Ascending aorta (tissue), 2 donors: ENCODE measurements at regions not wholly inside any gene's neighbourhood (a gene's known extent, or its start where the extent isn't known, plus 50 kb on each side); places are given as distances from the start of the nearest gene placed in this dataset.
"Not testable (repeated sequence)": the region's sequence is repeated elsewhere in the genome, so short reads cannot be mapped to it uniquely, and the experiment has no call there.

Source experiments
- DNase-seq, 2 donors: peaks; one replicate each; pipeline ENCODE4 v3.0.0-alpha.2; 2019; ENCODE audit warnings: low spot score in 2 of 2
- H3K27ac ChIP-seq, 2 donors: fragments of 200-600 bp; sonication (generic); one replicate each; pipeline ENCODE4 v1.5.1; 2016 to 2017; ENCODE audit warnings: mild to moderate bottlenecking in 1 of 2
- H3K27me3 ChIP-seq: fragments of 200-600 bp; sonication (generic); one replicate; pipeline ENCODE4 v1.5.1; 2017
- H3K36me3 ChIP-seq, 2 donors: fragments of 200-600 bp; sonication (generic); one replicate each; pipeline ENCODE4 v1.5.1; 2016
- H3K4me1 ChIP-seq, 2 donors: fragments of 200-600 bp; sonication (generic); one replicate each; pipeline ENCODE4 v1.5.1; 2016 to 2017; ENCODE audit warnings: mild to moderate bottlenecking in 1 of 2
- H3K4me3 ChIP-seq, 2 donors: fragments of 200-600 bp; sonication (generic); one replicate each; pipeline ENCODE4 v1.5.1; 2016 to 2017; ENCODE audit warnings: mild to moderate bottlenecking in 1 of 2
- H3K9me3 ChIP-seq, 2 donors: fragments of 200-600 bp; sonication (generic); one replicate each; pipeline ENCODE4 v1.5.1; 2016
- intact Hi-C: fragments of 100-400 bp; cut with DNase I; formaldehyde crosslinking; loops from one replicate; pipeline ENCODE4 v1.15.1; 2023
- TF ChIP-seq, protein P1 (sequence below), 3 experiments: fragments of 200-600 bp in 2 of 3; fragments of 450-650 bp in 1 of 3; sonication (generic) in 2 of 3; IDR thresholded peaks; one replicate each; pipeline ENCODE4 v1.5.1; 2016 to 2019; ENCODE audit warnings: antibody characterized with exemption in 3 of 3, mild to moderate bottlenecking in 1 of 3, moderate library complexity in 1 of 3

DNA sequence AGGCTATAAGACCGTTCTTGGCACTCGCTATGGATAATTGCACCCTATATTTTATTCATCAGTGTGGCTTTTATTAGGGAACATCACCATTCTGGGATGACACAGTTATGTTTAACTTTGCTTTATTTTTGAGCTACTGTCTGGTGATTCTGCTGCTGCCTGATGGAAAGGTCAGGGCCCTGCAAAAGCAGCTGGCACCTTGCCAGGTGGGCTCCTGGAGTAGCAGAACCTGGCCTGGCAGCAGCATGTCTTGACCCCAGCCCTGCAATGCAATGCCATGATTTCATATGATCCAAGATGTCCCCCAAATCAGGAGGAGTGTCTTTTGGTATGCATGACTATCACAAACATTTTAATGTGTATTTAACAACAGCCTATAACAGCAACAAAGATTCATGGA lies 228.4 kb upstream of the RSPO3 start:
- Histone ChIP-seq H3K9me3 (no peaks in the 10 kb centered on the region), H3K4me1 (no peaks in the 10 kb centered on the region), H3K27me3 (no peaks in the 10 kb centered on the region), H3K27ac (no peak overlapping the region), H3K36me3 (no peaks in the 10 kb centered on the region), H3K4me3 (no peak overlapping the region)
- no peak for DNase-seq
- TF ChIP-seq, protein P1, sequence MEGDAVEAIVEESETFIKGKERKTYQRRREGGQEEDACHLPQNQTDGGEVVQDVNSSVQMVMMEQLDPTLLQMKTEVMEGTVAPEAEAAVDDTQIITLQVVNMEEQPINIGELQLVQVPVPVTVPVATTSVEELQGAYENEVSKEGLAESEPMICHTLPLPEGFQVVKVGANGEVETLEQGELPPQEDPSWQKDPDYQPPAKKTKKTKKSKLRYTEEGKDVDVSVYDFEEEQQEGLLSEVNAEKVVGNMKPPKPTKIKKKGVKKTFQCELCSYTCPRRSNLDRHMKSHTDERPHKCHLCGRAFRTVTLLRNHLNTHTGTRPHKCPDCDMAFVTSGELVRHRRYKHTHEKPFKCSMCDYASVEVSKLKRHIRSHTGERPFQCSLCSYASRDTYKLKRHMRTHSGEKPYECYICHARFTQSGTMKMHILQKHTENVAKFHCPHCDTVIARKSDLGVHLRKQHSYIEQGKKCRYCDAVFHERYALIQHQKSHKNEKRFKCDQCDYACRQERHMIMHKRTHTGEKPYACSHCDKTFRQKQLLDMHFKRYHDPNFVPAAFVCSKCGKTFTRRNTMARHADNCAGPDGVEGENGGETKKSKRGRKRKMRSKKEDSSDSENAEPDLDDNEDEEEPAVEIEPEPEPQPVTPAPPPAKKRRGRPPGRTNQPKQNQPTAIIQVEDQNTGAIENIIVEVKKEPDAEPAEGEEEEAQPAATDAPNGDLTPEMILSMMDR (IDR thresholded peaks at IDR 0.05) = no peak
- intact Hi-C loops = no loop called here

DNA sequence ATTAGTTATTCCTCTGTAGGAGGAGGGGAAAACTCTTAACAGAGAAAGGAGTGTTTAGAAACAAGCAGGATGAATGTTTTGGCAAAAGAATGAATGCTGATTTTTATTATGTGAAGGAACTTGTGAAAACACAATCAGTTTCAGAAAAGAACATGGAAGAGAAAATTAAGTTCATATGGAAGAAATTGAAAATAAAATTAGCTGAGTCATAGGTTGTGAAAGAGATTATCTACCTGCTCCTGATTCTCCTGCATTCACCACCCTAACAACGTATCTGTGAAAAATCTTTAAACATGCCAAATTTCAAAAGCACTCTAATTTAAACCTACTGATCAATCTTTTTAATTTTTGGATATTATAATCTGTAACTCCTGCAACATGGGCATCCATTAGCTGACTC lies 227.3 kb upstream of the RSPO3 start:
- intact Hi-C loops = no loop called here
- H3K9me3 ChIP-seq = no peaks in the 10 kb centered on the region
- TF ChIP-seq, protein P1 (IDR thresholded peaks at IDR 0.05) = no peak

DNA sequence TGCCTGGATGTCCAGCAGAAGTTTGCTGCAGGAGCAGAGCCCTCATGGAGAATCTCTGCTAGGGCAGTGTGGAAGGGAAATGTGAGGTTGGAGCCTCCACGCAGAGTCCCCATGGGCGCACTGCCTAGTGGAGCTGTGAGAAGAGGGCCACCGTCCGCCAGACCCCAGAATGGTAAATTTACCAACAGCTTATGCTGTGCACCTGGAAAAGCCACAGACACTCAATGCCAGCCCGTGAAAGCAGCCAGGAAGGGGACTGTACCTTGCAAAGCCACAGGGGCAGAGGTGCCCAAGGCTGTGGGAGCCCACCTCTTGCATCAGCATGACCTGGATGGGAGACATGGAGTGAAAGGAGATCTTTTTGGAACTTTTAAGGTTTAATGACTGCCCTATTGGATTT lies 225.6 kb upstream of the RSPO3 start:
- DNase-seq, H3K4me3 ChIP-seq, H3K27me3 ChIP-seq, intact Hi-C loops, H3K9me3 ChIP-seq, H3K27ac ChIP-seq, H3K4me1 ChIP-seq, H3K36me3 ChIP-seq: not testable (repeated sequence)

More for the DNA sequence above, 227.3 kb upstream of the RSPO3 start:
- Histone ChIP-seq H3K27me3 (no peaks in the 10 kb centered on the region), H3K4me3 (no peak overlapping the region), H3K36me3 (no peaks in the 10 kb centered on the region), H3K27ac (no peak overlapping the region), H3K4me1 (no peaks in the 10 kb centered on the region)
- no peak for DNase-seq

DNA sequence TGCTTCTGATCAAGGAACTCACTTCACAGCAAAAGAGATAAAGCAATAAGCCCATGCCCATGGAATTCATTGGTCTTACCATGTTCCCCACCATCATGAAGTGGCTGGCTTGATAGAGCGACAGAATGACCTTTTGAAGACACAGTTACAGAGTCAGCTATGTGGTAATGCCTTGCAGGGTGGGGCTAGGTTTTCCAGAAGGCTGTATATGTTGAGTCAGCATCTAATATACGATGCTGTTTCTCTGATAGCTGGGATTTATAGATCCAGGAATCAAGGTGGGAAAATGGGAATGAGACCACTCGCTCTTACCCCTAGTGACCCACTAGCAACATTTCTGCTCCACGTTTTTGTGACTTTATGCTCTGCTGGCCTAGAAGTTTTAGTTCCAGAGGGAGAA lies 220.7 kb upstream of the RSPO3 start:
- Histone ChIP-seq H3K36me3 (no peaks in the 10 kb centered on the region), H3K4me3 (no peak overlapping the region), H3K27me3 (no peaks in the 10 kb centered on the region), H3K27ac (no peak overlapping the region), H3K9me3 (no peaks in the 10 kb centered on the region), H3K4me1 (no peaks in the 10 kb centered on the region)
- no peak for DNase-seq
- intact Hi-C loops = no loop called here
- TF ChIP-seq, protein P1 (IDR thresholded peaks at IDR 0.05) = no peak

DNA sequence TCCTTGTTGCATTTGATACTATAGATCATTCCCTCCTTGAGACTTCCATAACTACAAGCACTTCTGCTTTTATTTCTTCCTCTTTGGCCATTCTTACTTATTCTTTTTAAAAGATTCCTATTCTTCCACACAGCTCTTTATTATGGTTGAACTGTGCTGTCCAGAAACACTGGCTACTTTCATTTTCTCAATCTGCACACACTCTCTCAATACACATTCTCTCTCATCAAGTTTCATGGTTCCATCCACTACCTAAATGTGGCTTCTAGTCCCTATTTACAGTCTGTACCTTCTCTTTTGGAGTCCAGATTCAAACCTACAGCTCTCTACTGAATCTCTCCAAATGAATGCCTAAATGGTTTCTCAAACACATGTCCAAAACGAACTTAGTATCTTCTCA lies 214.3 kb upstream of the RSPO3 start:
- intact Hi-C loops = no loop called here
- Histone ChIP-seq H3K4me1 (no peaks in the 10 kb centered on the region), H3K36me3 (no peaks in the 10 kb centered on the region), H3K27ac (no peak overlapping the region), H3K9me3 (no peaks in the 10 kb centered on the region), H3K27me3 (no peaks in the 10 kb centered on the region), H3K4me3 (no peak overlapping the region)
- no peak for DNase-seq
- TF ChIP-seq, protein P1 (IDR thresholded peaks at IDR 0.05) = no peak

DNA sequence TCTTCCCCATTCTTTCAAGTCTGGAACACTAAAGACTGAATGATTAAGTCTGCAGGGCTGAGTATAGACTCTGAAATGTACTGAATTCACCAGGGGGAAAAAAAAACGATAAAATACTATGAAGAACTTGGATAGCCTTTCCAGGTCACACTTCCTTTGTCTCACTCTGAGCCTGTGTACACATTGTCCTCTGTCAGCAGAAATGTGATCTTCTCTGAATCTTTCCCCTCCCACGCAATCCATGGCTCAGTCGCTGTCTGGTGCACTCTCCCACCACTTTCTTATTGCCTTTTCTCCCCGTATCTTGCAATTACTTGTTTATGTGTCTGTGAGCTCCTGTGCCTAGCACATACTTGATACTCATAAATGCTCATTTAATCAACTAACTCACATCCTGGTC lies 212.6 kb upstream of the RSPO3 start:
- H3K9me3 ChIP-seq = no peaks in the 10 kb centered on the region
- DNase-seq = no peak
- no peak overlapping the region for H3K27ac ChIP-seq
- intact Hi-C loops = no loop called here
- no peaks in the 10 kb centered on the region for H3K27me3 ChIP-seq
- no peak overlapping the region for H3K4me3 ChIP-seq
- H3K4me1 ChIP-seq = no peaks in the 10 kb centered on the region
- H3K36me3 ChIP-seq = no peaks in the 10 kb centered on the region
- TF ChIP-seq, protein P1 (IDR thresholded peaks at IDR 0.05) = no peak
